Middle frontal gyrus (tissue), 1 donor: ENCODE measurements at regions not wholly inside any gene's neighbourhood (a gene's known extent, or its start where the extent isn't known, plus 50 kb on each side); places are given as distances from the start of the nearest gene placed in this dataset.

ENCODE experiments used
- DNase-seq: peaks from one replicate; pipeline ENCODE4 v3.0.0-alpha.2; 2015; ENCODE audit warnings: low spot score; ENCODE audit errors: extremely low spot score

DNA sequence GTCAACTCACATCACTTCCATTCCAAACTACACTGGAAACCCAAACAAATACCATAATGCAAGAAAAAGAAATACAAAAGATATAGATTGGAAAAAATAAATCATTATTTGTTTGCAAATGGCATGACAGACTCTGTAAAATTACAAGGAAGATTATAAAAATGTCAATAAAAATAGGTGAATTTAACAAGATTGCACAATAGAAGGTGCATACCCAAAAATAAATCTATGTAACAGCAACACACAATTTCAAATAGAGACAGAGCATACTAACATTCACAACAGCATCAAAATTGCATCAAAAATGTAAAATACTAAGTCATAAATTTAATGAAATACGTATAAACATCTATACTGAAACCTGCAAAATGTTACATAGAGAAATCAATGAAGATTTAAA is 1140.0 kb upstream of the GJE1 start:
- no peak for DNase-seq

DNA sequence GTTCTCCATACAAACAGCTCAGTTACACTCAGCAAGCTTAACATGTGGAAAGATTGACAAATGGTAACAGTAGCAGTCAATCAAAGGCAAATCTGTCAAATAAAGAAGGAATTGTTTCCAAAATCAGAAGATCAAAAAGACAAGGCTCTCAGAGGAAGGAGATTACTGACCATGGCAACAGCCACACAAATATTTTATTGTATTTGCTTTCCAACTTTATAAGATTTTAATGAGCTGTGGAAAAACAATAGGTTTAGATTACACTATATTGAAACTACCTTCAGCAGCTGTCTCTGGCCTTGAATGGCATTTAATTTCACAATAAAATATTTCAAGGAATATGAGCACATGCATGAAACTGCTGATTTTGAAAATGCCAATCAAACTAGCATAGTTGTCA is 1143.9 kb upstream of the GJE1 start:
- DNase-seq: no peak

DNA sequence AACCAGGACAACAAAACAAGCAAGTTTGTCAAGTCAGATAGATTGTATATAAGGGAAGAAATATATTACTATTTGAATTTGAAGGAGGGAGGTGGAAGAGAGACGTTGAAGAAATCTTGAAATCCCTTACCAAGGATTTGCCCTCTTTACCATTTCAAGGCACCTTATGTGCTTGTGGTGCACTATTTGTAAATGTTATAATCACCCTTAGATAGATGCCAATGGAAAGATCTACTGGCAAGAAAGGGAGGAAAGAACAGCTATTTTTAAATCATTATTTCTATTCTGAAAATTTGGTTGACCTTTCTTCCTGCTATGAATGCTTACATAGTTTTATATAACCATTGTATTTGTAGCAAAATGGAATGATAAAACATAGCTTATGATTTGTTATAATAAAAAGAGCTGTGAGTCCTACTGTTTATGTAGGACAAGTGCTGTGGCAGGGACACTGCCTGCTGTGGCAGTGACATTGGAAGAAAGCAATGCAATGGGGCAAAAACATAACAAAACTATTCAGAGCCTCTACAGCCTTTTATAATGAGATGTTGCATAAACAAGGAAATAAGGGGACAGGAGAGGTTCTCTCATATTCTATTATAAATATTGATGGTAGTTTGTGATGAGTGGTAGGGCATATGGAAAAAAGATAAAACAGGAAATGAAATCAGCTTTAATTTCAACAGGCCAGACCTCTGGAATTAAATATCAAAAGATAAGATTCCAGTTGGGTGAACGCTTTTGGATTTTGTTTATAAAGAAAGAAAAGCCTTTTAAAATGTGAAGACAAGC is 1145.2 kb upstream of the GJE1 start:
- no peak for DNase-seq

DNA sequence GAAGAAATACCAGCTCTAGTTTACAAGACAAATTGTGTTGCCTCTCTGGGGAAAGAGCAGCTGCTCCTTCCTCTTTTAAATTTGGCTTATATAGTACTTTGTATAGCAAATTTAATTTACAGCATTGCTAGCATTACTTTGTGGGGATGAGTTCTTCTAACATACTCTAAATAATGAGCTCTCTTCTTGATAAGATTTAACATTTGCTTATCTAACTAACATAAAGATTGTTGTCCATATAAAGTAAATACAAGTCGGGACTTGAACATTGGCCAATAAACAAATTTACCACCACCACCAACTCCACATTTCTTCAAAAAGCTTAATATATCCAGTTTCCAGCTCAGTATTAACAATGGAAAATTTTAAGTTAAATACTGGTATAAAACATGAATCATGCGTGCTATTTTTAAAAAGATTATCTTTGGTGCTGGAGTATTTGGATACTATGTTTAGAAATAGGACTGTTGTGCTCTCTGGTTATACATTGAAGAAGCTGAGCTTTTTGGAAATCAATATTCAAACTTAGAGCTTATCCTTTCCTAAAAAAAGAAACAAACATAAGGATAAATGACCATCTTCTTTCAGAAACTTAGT is 1146.9 kb upstream of the GJE1 start:
- DNase-seq: no peak

DNA sequence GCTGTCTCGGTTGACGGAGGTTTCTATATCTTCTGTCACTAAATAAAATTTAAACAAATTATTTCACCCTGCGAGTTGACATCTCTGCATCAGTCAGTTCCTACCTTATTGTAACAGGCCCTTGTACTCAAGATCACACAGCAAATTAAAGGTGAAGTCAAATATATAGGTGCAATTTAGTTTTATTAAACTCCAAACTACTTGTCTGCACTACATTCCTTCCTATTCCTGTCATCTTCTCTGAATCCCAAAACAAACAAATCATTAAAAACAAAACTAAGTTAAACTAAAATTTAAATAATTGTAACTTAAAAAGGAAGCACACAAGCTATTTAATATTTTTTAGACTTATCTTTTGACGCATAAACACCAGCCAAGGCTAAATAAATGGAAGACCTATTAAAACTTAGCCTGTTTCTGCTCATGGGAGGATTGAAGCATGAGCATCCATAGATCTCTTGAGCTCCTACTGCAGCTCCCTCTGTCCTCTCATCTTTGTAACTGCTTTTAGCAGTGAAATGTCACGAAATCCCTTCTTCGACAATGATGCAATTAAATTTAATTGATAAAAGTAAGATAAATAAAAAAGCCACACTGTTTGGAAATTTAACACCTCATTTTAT is 1152.3 kb upstream of the GJE1 start:
- DNase-seq: no peak

DNA sequence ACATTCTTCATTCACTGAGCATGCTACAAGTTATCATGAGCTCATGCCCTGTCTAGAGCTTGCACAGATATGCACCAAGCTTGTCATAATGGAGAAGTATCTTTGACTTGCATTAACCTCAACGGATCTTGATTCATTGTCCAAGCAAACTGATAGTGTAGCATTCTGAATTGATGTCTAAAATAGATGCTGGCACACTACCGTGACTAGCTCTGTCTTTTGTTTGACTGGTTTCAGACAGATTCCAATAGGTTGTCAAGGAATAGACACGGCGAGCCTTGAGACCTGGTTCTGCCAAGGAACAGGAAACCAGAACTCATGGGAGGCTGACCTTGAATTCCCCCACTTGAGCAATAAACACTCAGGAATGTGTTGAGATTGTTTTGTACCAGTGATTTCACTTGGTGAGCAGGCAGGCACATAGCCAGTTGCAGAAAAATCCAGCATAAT is 1153.1 kb upstream of the GJE1 start:
- DNase-seq: no peak

DNA sequence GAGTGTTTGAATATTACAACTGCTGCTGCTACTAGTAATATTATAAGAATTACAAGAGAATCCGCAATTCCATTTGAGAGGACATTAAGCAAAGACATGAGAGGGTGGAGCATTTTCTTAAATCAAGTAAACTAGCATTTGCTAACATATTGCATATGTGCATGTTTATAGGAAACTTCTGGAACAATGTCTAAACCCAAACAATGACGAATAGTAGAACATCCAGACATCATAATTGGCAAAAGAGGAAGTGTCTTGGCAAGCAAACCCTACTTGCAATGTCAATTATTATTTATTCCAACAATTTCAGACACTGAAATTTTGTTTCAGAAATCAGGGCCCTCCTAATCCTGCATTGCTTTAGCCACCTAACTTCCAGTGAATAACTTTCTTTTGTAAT is 1155.3 kb upstream of the GJE1 start:
- DNase-seq: no peak

DNA sequence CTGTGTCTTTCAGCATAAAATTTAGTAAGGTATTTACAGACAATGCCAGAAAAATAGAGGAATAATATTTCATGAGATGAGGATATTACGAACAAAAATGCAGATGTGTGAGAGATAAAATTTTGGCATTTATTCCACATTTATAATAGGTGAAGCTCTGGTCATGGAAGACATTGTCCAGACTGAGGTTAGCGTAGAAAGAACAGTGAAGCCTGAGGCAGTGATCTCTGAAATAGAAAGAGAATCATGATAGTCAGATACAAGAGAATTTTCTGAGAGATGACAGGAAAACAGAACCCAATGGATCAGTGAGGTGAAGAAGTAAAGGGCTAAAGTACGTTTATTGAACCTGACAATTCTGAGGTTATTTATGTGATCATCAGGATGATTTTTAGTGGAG is 1155.9 kb upstream of the GJE1 start:
- DNase-seq: no peak

DNA sequence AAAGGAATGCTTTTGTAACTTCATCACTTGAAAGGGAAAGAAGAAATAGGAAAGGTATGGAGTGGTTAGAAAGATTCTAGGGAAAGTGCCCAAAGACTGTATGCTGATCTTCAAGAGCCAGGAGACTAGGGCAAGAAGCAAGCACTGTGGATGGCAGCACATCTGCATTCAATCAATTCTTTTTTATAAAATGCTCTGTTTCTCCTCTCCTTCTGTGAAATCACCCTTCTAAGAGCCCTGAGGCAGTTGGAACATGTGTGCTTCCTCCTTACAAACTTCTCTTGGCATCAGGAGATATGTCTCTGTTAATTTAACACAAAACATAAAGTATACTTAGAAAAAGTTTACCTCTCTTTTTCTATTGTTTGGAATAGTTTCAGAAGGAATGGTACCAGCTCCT is 1162.2 kb upstream of the GJE1 start:
- no peak for DNase-seq

DNA sequence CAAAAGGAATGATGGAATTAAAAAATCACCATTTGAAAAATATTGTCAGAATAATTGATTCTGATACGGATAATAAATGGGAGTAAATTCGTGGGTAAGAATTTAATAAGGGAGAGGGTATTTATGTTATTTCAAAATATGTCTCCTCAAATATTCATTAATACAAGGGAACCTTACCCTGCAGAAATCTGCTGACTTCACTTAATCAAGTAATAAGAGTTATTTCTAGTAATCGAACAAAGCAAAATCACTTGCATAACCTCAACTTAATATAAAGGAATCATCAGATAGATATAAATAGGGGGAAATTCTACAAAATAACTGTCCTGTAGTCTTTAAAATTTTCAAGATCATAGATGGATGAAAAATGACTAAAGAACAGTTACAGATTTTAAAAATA is 1164.7 kb upstream of the GJE1 start:
- DNase-seq: no peak

DNA sequence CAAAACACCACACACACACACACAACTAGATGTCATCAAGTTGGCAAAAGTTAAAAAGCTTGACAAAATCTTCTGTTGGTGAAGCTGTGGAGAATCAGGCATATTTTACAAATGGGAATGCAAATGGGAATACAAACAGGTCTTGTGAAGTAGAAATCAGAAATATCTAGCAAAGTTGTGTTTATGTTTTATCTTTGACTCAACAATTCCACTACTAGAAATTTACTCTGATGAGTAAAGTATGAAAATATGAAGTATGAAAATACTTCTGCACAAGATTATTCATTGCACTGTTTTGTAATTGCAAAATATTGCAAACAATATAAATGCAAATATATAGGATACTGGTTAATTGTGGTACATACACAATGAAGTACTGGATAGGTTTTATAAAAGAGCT is 1166.0 kb upstream of the GJE1 start:
- no peak for DNase-seq

DNA sequence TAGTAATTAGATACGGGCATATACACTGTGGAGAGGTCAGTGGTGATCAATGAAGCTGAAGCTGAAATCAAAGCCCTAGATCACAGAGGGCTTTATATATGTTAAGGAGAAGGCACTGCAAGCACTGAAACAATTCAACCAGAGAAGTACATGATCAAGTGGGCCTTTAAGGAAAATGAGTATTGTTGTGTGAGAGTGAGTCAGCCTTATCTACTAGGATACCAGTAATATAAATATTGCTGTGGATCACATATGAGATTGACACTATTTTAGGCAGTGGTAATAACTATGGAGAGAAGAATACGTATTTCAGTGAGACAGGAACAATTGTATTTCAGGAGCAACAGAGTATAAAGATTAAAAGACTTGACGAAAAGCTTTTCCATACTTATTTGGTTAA is 1172.2 kb upstream of the GJE1 start:
- no peak for DNase-seq

DNA sequence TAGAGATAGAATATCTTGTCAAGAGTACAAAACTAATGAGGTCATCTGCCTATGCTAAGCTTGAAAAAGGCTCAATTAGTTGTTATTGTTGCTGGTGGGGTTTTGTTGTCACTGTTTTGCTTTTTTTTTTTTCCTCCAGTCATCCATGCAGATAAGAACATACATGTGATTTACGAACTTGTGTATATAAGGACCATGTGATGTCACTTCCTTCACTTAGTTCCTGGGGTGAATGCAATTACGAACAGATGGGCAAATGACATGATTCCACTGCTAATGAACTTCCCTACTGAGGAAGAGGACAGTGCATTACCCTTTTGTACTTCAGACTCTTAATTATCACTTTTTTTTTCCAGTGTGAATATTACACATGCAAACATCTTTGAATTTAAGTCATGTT is 1175.3 kb upstream of the GJE1 start:
- DNase-seq: no peak

DNA sequence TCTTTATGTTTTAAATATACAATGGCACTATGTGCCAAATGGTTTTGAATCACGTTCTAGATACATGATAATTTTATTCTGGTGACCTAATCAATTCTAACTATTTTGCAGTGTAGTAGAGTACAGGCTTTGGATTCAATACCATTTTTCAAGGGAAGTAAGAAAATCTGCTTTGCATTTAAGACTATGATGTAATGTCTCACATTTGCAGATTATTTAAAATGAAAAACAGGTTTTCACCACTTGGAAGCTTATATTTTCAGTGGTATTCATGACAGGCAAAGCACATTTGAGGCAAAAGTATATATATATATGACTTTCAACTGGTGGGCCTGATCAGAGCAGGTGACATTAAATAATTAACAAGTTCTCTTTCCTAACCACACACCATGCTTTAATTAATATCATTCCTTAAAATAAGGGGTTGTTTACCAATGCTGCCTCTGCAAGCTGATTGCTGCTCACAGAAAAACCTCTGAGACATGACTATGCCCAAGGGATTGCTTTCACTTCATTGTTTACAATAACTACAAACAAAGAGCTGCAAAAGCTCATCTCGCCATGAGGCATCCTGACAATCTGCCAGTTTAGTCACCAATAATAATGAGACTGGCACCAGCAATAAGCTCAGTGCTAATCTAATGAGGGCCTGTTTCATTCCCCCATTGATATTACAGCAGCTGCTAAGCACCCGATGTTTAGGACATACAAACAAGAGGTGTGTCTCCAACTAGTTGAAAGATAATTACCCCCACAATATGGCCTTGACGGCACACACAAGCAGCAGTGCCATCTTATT is 1176.0 kb upstream of the GJE1 start:
- no peak for DNase-seq

DNA sequence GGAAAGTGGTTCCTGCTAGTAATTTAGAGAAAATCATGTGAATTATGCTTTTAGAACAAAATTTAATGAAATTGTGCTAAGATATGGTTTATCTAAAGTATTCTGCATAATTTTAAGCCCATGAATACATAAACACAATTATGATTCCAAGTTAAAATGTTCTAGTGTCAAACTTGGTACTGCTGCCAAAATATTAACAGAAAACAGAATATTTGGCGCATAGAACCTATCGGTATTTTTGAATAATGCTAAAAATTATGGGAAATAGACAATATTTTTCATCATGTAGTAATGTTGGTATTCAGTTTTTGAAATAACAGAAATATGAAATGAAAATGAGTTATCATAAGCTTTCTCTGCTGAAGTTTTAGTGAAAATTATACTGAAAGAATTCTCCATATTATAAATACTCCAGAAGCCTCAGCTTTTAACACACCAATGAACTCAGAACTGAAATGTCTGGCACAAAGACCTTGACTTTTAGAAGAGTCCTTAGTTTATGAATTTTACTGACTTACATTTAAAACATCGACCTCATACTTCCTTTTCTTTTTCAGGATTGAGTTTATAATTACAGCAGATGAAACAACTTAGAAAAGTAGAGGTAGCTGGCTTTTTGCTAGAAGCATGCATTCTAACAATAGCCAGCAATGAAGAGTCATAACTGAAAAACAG is 1192.3 kb upstream of the GJE1 start:
- no peak for DNase-seq

DNA sequence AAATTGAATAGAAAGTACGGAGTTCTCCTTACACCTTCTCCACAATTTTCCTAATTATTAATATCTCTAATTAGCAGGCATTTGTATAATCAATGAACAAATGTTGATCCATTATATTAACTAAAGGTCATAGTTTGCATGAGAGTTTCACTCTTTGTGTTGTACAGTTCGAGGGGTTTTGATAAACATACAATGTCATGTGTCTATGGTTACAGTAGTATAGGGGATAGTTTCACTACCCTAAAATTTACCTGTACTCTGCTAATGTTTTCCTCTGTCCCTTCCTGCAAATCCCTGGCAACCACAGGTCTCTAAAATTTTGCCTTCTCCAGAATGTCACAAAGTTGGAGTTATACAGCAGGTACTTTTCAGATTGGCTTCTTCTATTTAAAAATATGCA is 1199.8 kb upstream of the GJE1 start:
- DNase-seq: no peak

DNA sequence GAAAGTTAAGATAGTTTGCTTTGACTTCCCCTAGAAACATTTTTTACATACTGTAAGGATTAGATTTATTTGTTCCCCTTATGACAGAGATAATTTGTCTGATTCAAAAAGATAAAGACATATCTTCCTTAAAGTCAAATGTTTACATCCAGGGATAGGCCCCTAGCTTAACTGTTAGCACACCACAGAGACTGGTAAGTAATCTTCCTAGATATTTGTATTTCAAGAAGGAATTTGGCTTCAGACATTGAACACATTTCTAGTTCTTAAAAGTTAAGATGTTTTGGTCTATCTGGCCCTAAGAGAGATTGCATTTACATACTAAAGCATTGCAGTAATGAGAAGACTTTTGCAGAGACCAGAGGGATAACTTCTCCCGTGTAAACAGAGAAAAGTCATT is 1201.1 kb upstream of the GJE1 start:
- DNase-seq: no peak

DNA sequence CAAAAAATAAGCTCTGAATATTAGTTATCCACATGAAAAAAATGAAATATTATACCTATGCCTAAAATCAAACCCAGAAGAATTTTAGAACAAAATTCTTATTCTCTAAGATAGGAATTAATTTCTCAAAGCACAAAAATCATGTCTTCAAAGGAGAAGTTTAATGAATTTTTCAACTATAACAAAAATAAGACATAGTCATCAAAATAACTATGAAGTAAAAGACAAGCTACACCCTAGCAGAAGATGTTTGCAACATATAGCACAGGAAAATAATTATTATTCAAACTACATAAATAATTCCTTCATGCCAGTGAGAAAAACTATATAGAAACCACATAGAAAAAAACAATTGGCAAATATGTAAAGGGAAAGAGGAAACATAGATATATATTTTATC is 1203.6 kb upstream of the GJE1 start:
- DNase-seq: no peak

DNA sequence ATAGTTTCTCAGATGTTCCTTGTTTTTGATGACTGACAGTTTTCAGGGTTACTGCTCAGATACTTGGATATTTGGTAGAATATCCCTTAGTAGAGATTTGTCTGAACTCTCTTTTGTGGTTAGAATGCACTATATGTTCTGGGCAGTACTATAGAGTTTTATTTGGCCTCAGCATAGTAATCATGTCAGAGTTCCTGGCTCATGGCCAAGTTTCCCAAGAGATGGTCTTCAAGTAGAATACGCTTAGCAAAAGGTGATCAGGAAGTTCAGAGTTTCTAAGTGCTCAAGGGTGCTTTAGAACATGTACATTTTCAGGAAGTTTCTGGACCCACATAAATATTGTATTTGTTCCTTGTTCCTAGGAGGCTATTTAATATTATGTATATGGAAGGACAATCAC is 1209.7 kb upstream of the GJE1 start:
- no peak for DNase-seq

DNA sequence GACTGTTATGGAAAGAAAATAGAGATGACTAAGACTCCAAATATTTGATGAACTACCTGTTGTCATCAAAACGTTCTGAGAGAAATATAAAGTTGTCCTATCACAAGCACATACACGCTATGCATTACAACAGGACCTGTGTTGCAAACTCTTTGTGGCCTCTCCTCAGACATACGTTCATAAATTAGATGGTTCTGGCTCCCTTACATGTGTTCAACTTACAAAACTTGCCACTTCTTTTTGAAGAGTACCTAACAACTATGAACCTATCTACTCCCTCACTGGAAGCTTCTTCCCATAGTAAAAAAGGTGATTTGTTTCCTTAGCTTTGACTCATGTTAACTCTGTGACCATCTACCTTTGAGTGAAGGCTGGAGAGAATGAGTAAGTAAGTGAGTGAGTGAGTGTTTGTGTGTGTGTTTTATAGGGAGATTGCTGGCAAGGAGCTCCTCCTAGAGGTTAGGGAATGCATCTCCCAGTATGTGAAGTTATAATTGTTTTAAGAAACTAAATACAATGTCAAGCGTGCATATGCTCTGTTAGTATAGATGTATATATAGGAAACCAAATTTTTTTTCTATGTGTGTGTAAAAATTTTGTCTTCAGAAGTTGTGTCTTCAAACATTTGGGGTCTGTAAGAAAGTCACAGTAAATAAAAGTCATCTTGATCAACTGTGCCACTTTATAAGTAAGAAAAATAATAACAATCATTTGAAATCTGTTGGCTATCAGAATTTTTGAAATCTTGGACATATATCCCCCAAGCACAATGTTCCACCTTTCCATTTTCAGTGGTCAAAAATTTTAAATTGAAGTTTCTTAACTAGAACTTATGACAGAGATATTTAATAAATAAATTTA is 1211.1 kb upstream of the GJE1 start:
- DNase-seq: no peak

DNA sequence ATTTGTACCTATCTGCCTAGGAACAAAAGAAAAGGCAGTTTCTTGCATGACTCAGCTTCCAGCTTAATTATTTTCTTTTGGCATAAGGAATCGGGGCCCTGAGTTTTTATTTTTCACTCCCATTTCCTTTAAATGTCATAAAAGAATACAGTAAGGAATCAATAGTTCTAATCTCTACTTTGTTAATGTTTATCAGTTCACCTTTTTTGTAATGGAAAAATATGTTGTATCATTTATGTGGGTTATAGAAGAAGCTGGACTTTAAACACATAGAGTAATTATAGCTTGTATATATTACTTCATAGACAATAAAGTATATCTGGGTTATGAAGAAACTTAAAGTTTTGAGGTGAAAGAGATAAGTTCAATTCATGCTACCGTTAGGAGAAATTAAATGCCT is 1214.8 kb upstream of the GJE1 start:
- DNase-seq: no peak
